ENCODE measurements at regions not wholly inside any gene's neighbourhood (a gene's known extent, or its start where the extent isn't known, plus 50 kb on each side); places are given as distances from the start of the nearest gene placed in this dataset.

- DNase-seq (no peak), ATAC-seq (no peak)
- no peaks in the 10 kb centered on the region for H3K27me3 ChIP-seq (ENCODE audit: insufficient read depth in 3 of 3, low read length in 2 of 3)
- intact Hi-C loops (cut with DNase I) = no loop called here
- no peaks in the 10 kb centered on the region for H3K36me3 ChIP-seq (ENCODE audit: insufficient read depth in 1 of 2, low read depth in 1 of 2)
- no peak overlapping the region for H3K4me3 ChIP-seq
- H3K27ac ChIP-seq = no peak overlapping the region
- WGBS, 3 donors = 45 to 61% (median 53%) methylated on average over 2 of the region's 2 CpGs
- TF ChIP-seq, protein P1, sequence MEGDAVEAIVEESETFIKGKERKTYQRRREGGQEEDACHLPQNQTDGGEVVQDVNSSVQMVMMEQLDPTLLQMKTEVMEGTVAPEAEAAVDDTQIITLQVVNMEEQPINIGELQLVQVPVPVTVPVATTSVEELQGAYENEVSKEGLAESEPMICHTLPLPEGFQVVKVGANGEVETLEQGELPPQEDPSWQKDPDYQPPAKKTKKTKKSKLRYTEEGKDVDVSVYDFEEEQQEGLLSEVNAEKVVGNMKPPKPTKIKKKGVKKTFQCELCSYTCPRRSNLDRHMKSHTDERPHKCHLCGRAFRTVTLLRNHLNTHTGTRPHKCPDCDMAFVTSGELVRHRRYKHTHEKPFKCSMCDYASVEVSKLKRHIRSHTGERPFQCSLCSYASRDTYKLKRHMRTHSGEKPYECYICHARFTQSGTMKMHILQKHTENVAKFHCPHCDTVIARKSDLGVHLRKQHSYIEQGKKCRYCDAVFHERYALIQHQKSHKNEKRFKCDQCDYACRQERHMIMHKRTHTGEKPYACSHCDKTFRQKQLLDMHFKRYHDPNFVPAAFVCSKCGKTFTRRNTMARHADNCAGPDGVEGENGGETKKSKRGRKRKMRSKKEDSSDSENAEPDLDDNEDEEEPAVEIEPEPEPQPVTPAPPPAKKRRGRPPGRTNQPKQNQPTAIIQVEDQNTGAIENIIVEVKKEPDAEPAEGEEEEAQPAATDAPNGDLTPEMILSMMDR (IDR thresholded peaks at IDR 0.05) = no peak
- H3K9me3 ChIP-seq = no peaks in the 10 kb centered on the region
- no peaks in the 10 kb centered on the region for H3K4me1 ChIP-seq
Observed at GRCh38 chr9:19940811-19941535, 152.1 kb upstream of the SLC24A2 start.

GRCh38 chr9:19939734-19940278, 151.0 kb upstream of the SLC24A2 start:
- no peaks in the 10 kb centered on the region for H3K36me3 ChIP-seq (ENCODE audit: insufficient read depth in 1 of 2, low read depth in 1 of 2)
- no peaks in the 10 kb centered on the region for H3K27me3 ChIP-seq (ENCODE audit: insufficient read depth in 3 of 3, low read length in 2 of 3)
- H3K9me3 ChIP-seq = no peaks in the 10 kb centered on the region
- DNase-seq = no peak
- no peak overlapping the region for H3K27ac ChIP-seq
- no peak for ATAC-seq
- H3K4me3 ChIP-seq = no peak overlapping the region
- no peaks in the 10 kb centered on the region for H3K4me1 ChIP-seq
- 18 to 38% (median 21%) methylated on average over 5 of the region's 5 CpGs for WGBS, 3 donors
- intact Hi-C loops (cut with DNase I) = no loop called here
- TF ChIP-seq, protein P1 (IDR thresholded peaks at IDR 0.05) = no peak

GRCh38 chr9:19938990-19939733, 150.3 kb upstream of the SLC24A2 start:
- no peak for DNase-seq
- TF ChIP-seq, protein P1 (IDR thresholded peaks at IDR 0.05) = no peak
- 78 to 81% (median 79%) methylated on average over 6 of the region's 6 CpGs for WGBS, 3 donors
- H3K4me3 ChIP-seq = no peak overlapping the region
- intact Hi-C loops (cut with DNase I) = no loop called here
- no peak for ATAC-seq
- H3K4me1 ChIP-seq = no peaks in the 10 kb centered on the region
- H3K36me3 ChIP-seq (ENCODE audit: insufficient read depth in 1 of 2, low read depth in 1 of 2) = no peaks in the 10 kb centered on the region
- no peak overlapping the region for H3K27ac ChIP-seq
- H3K9me3 ChIP-seq = no peaks in the 10 kb centered on the region
- H3K27me3 ChIP-seq (ENCODE audit: insufficient read depth in 3 of 3, low read length in 2 of 3) = no peaks in the 10 kb centered on the region

DNA sequence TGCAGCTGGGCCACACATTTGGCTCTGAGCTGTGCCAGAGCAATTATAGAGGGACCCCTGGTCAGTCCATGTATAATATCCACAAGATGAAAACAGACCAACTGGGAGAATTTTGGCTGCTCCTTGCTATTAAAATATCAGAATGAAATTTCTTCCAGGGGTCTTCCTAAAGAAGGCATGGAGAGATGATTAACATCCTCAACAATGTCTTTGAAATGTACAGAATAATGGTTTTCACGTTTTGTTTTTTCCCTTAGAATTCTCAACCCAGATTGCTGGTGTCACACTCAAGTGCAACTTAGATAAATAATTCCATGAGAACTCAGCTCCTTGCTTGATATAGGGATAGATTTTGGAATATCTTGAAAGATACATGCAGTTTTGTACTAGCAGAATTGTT, 148.3 kb upstream of the SLC24A2 start:
- Histone ChIP-seq H3K36me3 (ENCODE audit: insufficient read depth in 1 of 2, low read depth in 1 of 2) (no peaks in the 10 kb centered on the region), H3K9me3 (no peaks in the 10 kb centered on the region), H3K4me3 (no peak overlapping the region), H3K27me3 (ENCODE audit: insufficient read depth in 3 of 3, low read length in 2 of 3) (no peaks in the 10 kb centered on the region), H3K27ac (no peak overlapping the region), H3K4me1 (no peaks in the 10 kb centered on the region)
- TF ChIP-seq, protein P1 (IDR thresholded peaks at IDR 0.05) = no peak
- ATAC-seq = no peak
- no peak for DNase-seq
- intact Hi-C loops (cut with DNase I) = no loop called here
- WGBS, 3 donors = 42 to 60% (median 52%) methylated on average over 1 of the region's 1 CpG

All from psoas muscle (tissue), 7 donors.